A549 (cell line): ENCODE measurements at regions not wholly inside any gene's neighbourhood (a gene's known extent, or its start where the extent isn't known, plus 50 kb on each side); places are given as distances from the start of the nearest gene placed in this dataset.

Experiments used
- ATAC-seq, 2 experiments: fragments of 200-7000 bp in 1 of 2; fragments of >200 bp in 1 of 2; cut with Nextera tagmentation in 1 of 2; cut with Tn5 transposase in 1 of 2; 3 replicates each; pipeline versions ENCODE4 v1.8.0 to v1.9.1; 2018 to 2020; ENCODE audit warnings: mild to moderate bottlenecking in 1 of 2, moderate library complexity in 1 of 2
- CTCF ChIA-PET: fragments of 300-600 bp; sonication (Branson Sonifier 250); formaldehyde crosslinking; extraction: SDS; loops from one replicate; lab custom pipeline; 2021; ENCODE audit warnings: antibody characterized with exemption, inconsistent platforms; lab: Yijun Ruan, JAX
- POLR2A ChIA-PET: fragments of 350-600 bp; formaldehyde crosslinking; extraction: SDS; loops from one replicate; lab custom pipeline; 2021; ENCODE audit warnings: antibody characterized with exemption, inconsistent platforms; lab: Yijun Ruan, JAX
- DNase-seq, 2 experiments: peaks; one replicate each; pipeline versions ENCODE4 v3.0.0 to v3.0.0-alpha.2; 2011 to 2016; ENCODE audit warnings: low read depth in 1 of 2, low spot score in 1 of 2
- FAIRE-seq: peaks from 2 replicates; lab custom pipeline; 2011; peaks lifted over from hg19 to GRCh38; lab: Jason Lieb, UNC
- H3K27ac ChIP-seq, 2 experiments: fragments of >200 bp; sonication (Bioruptor Twin); formaldehyde crosslinking; 3 replicates each; pipeline ENCODE4 v1.5.1; 2016 to 2017
- H3K4me1 ChIP-seq: fragments of >200 bp; sonication (Bioruptor Twin); formaldehyde crosslinking; 3 replicates; pipeline ENCODE4 v1.6.1; 2016
- H3K4me2 ChIP-seq: fragments of >200 bp; sonication (Bioruptor Twin); formaldehyde crosslinking; 3 replicates; pipeline ENCODE4 v1.6.1; 2016
- H3K4me3 ChIP-seq: fragments of >200 bp; sonication (Bioruptor Twin); formaldehyde crosslinking; 3 replicates; pipeline ENCODE4 v1.5.1; 2016
- H3K9me3 ChIP-seq: fragments of >200 bp; sonication (Bioruptor Twin); formaldehyde crosslinking; 3 replicates; pipeline ENCODE4 v1.6.1; 2016
- CHD2 ChIP-seq: fragments of 150-350 bp; IDR thresholded peaks from 2 replicates; pipeline ENCODE4 v1.6.1; 2014; ENCODE audit warnings: low read length; ENCODE audit not compliant: partially characterized antibody
- E2F6 ChIP-seq: IDR thresholded peaks from 2 replicates; pipeline ENCODE4 v1.6.1; 2012; ENCODE audit warnings: low read depth, borderline replicate concordance
- EHF ChIP-seq: fragments of 250-450 bp; sonication (Bioruptor Pico); IDR thresholded peaks from 2 replicates; pipeline ENCODE4 v1.5.0; 2020; ENCODE audit warnings: mild to moderate bottlenecking
- EP300 ChIP-seq, 2 experiments: fragments of >200 bp; sonication (Bioruptor Twin); formaldehyde crosslinking; IDR thresholded peaks; 2 replicates in 1 of 2; 3 replicates in 1 of 2; pipeline ENCODE4 v1.6.1; 2016 to 2017
- ESRRA ChIP-seq: fragments of 150-350 bp; IDR thresholded peaks from 2 replicates; pipeline ENCODE4 v1.6.1; 2014; ENCODE audit warnings: mild to moderate bottlenecking, low read length, borderline replicate concordance
- FOXS1 ChIP-seq: fragments of 250-450 bp; sonication (Bioruptor Pico); IDR thresholded peaks from 2 replicates; pipeline ENCODE4 v1.5.0; 2020; ENCODE audit warnings: mild to moderate bottlenecking, moderate library complexity
- HEYL ChIP-seq: fragments of 250-450 bp; sonication (Bioruptor Pico); IDR thresholded peaks from 2 replicates; pipeline ENCODE4 v1.8.0; 2021; ENCODE audit warnings: mild to moderate bottlenecking, moderate library complexity
- HOXA7 ChIP-seq: fragments of 250-450 bp; sonication (Bioruptor Pico); IDR thresholded peaks from 2 replicates; pipeline ENCODE4 v1.5.0; 2020; ENCODE audit warnings: mild to moderate bottlenecking, moderate library complexity
- JUN ChIP-seq, 2 experiments: fragments of >200 bp; sonication (Bioruptor Twin); formaldehyde crosslinking; IDR thresholded peaks; 2 replicates in 1 of 2; 3 replicates in 1 of 2; pipeline ENCODE4 v1.6.1; 2016 to 2017
- KDM5A ChIP-seq: fragments of 200-600 bp; sonication (generic); IDR thresholded peaks from 2 replicates; pipeline ENCODE4 v1.6.1; 2016; ENCODE audit warnings: antibody characterized with exemption, mild to moderate bottlenecking
- MAZ ChIP-seq: fragments of 150-350 bp; IDR thresholded peaks from 2 replicates; pipeline ENCODE4 v1.6.1; 2014; ENCODE audit warnings: antibody characterized with exemption, low read depth, low read length, borderline replicate concordance
- MYC ChIP-seq: IDR thresholded peaks from 2 replicates; pipeline ENCODE4 v1.6.1; 2012; ENCODE audit warnings: mild to moderate bottlenecking, inconsistent platforms, low read length, improper control_type of control experiment, borderline replicate concordance
- NFE2L2 ChIP-seq: fragments of 150-350 bp; conservative IDR thresholded peaks from 2 replicates; pipeline ENCODE4 v1.6.1; 2014; ENCODE audit warnings: low read length
- NR3C1 ChIP-seq: fragments of >200 bp; sonication (Bioruptor Twin); formaldehyde crosslinking; IDR thresholded peaks from 3 replicates; pipeline ENCODE4 v1.6.1; 2017
- PBX3 ChIP-seq: IDR thresholded peaks from 2 replicates; pipeline ENCODE4 v1.6.1; 2012
- PHF8 ChIP-seq: fragments of 200-600 bp; sonication (generic); IDR thresholded peaks from 2 replicates; pipeline ENCODE4 v1.6.1; 2016; ENCODE audit warnings: low read depth, mild to moderate bottlenecking, antibody characterized with exemption, moderate library complexity, borderline replicate concordance
- POLR2AphosphoS2 ChIP-seq: conservative IDR thresholded peaks from 2 replicates; pipeline ENCODE4 v1.6.1; 2012; ENCODE audit warnings: low read length, improper control_type of control experiment, inconsistent platforms
- RARB ChIP-seq: fragments of 250-450 bp; sonication (Bioruptor Pico); IDR thresholded peaks from 2 replicates; pipeline ENCODE4 v1.8.0; 2021; ENCODE audit warnings: mild to moderate bottlenecking, moderate library complexity
- RFX5 ChIP-seq: fragments of 450-650 bp; IDR thresholded peaks from 2 replicates; pipeline ENCODE4 v1.7.1; 2014; ENCODE audit warnings: antibody characterized with exemption, mild to moderate bottlenecking, moderate library complexity
- SREBF2 ChIP-seq: fragments of 450-650 bp; IDR thresholded peaks from 2 replicates; pipeline ENCODE4 v1.6.1; 2014; ENCODE audit warnings: mild to moderate bottlenecking, moderate library complexity
- TP53 ChIP-seq: fragments of 250-450 bp; sonication (Bioruptor Pico); IDR thresholded peaks from 2 replicates; pipeline ENCODE4 v1.5.0; 2021; ENCODE audit warnings: mild to moderate bottlenecking, moderate library complexity
- ZSCAN20 ChIP-seq: fragments of 250-450 bp; sonication (Bioruptor Pico); IDR thresholded peaks from 2 replicates; pipeline ENCODE4 v1.8.0; 2022; ENCODE audit warnings: mild to moderate bottlenecking, moderate library complexity
- WGBS: methylation state at CpG from one replicate; pipeline ENCODE4 v1.1.6; 2017; ENCODE audit errors: missing lambda C conversion rate; 5-methylcytosine and 5-hydroxymethylcytosine counted together
- TF ChIP-seq, protein P1 (sequence below): fragments of >200 bp; sonication (Bioruptor Twin); formaldehyde crosslinking; IDR thresholded peaks from 3 replicates; pipeline ENCODE4 v1.5.1; 2016
- TF ChIP-seq, protein P2 (sequence below): fragments of 150-350 bp; IDR thresholded peaks from 2 replicates; pipeline ENCODE4 v1.6.1; 2014; ENCODE audit warnings: low read depth, mild to moderate bottlenecking, low read length
- TF ChIP-seq, protein P3 (sequence below): IDR thresholded peaks from 2 replicates; pipeline ENCODE4 v1.6.1; 2012

DNA sequence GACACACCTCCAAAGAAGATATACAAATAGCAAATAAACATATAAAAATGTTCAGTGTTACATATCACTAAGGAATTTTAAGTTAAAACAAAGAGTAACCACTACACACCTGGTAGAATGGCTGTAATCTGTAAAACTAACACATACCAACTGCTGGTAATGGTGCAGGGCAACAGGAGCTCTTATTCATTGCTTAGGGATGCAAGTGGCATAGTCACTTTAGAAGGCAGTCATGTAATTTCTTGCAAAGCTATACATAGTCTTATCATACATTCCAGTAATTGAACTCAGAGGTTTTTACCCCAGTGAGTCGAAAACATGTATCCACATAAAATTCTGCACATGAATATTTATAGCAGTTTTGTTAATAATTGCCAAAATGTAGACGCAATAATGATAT lies 906.8 kb upstream of the CITED2 start:
- H3K4me3 ChIP-seq = no peak overlapping the region
- H3K9me3 ChIP-seq = no peaks in the 10 kb centered on the region
- no peak for ATAC-seq
- ChIA-PET POLR2A (no interaction called here), CTCF (no interaction called here)
- no peak for FAIRE-seq
- TF ChIP-seq PBX3 (no peak), NR3C1 (no peak), POLR2AphosphoS2 (no peak), RARB (CRISPR knock-in tag) (no peak), ZSCAN20 (no peak), CHD2 (no peak), E2F6 (no peak), RFX5 (no peak), EHF (CRISPR knock-in tag) (no peak), TP53 (CRISPR knock-in tag) (no peak)
- TF ChIP-seq, protein P1, sequence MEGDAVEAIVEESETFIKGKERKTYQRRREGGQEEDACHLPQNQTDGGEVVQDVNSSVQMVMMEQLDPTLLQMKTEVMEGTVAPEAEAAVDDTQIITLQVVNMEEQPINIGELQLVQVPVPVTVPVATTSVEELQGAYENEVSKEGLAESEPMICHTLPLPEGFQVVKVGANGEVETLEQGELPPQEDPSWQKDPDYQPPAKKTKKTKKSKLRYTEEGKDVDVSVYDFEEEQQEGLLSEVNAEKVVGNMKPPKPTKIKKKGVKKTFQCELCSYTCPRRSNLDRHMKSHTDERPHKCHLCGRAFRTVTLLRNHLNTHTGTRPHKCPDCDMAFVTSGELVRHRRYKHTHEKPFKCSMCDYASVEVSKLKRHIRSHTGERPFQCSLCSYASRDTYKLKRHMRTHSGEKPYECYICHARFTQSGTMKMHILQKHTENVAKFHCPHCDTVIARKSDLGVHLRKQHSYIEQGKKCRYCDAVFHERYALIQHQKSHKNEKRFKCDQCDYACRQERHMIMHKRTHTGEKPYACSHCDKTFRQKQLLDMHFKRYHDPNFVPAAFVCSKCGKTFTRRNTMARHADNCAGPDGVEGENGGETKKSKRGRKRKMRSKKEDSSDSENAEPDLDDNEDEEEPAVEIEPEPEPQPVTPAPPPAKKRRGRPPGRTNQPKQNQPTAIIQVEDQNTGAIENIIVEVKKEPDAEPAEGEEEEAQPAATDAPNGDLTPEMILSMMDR = no peak
- DNase-seq = no peak
- 44% methylated on average over 2 of the region's 2 CpGs for WGBS
- H3K27ac ChIP-seq = no peak overlapping the region
- H3K4me2 ChIP-seq = no peak overlapping the region
- H3K4me1 ChIP-seq = no peaks in the 10 kb centered on the region

- no peak for ATAC-seq
Measured at GRCh38 chr6:140276719-140277118, 902.3 kb upstream of the CITED2 start.

DNA sequence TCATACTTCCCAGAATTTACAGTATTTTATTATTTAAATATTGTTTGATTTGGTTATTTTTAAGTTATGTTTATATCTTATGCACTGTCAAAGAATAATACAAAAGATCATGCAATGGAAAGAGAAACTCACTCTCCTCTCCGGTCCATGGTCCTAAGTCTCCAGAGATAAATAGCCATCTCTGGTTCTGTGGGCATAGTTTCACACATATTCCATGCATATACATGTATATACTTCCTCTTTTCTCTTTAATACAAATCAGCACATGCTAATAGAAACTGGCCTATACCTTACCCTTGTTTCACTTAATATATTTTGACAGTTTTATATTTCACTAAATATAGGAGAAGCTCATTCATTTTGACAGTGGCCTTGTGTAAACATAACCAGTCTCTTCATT lies 901.7 kb upstream of the CITED2 start:
- Histone ChIP-seq H3K4me2 (no peak overlapping the region), H3K4me3 (no peak overlapping the region), H3K4me1 (no peaks in the 10 kb centered on the region), H3K27ac (no peak overlapping the region), H3K9me3 (no peaks in the 10 kb centered on the region)
- DNase-seq = no peak
- POLR2A ChIA-PET = no interaction called here
- CTCF ChIA-PET = no interaction called here
- ATAC-seq = no peak
- no peak for FAIRE-seq
- TF ChIP-seq CHD2 (no peak), SREBF2 (no peak), HEYL (CRISPR knock-in tag) (no peak), TP53 (CRISPR knock-in tag) (no peak), NR3C1 (no peak), EP300 (IDR thresholded peaks at IDR 0.05) (no peak)
- TF ChIP-seq, all 56 proteins: peak for 0
- WGBS = 72% methylated on average over 1 of the region's 1 CpG

More at GRCh38 chr6:140276719-140277118, 902.3 kb upstream of the CITED2 start:
- no peaks in the 10 kb centered on the region for H3K4me1 ChIP-seq
- no peak overlapping the region for H3K27ac ChIP-seq
- TF ChIP-seq PHF8 = no peak
- TF ChIP-seq RFX5 = no peak
- no peak for TF ChIP-seq HEYL (CRISPR knock-in tag)
- no peak for TF ChIP-seq MAZ
- no peak for TF ChIP-seq MYC
- TF ChIP-seq TP53 (CRISPR knock-in tag) = no peak
- TF ChIP-seq, all 56 proteins: peak for 0
- Histone ChIP-seq H3K9me3 (no peaks in the 10 kb centered on the region), H3K4me2 (no peak overlapping the region), H3K4me3 (no peak overlapping the region)
- no peak for DNase-seq
- 22% methylated on average over 1 of the region's 1 CpG for WGBS
- no peak for FAIRE-seq
- ChIA-PET POLR2A (no interaction called here), CTCF (no interaction called here)

- Histone ChIP-seq H3K9me3 (no peaks in the 10 kb centered on the region), H3K4me3 (no peak overlapping the region), H3K4me1 (no peaks in the 10 kb centered on the region), H3K4me2 (no peak overlapping the region), H3K27ac (no peak overlapping the region)
- POLR2A ChIA-PET = no interaction called here
- CTCF ChIA-PET = no interaction called here
- FAIRE-seq (no peak), ATAC-seq (no peak), DNase-seq (no peak)
- TF ChIP-seq NFE2L2 = no peak
- TF ChIP-seq, protein P2, sequence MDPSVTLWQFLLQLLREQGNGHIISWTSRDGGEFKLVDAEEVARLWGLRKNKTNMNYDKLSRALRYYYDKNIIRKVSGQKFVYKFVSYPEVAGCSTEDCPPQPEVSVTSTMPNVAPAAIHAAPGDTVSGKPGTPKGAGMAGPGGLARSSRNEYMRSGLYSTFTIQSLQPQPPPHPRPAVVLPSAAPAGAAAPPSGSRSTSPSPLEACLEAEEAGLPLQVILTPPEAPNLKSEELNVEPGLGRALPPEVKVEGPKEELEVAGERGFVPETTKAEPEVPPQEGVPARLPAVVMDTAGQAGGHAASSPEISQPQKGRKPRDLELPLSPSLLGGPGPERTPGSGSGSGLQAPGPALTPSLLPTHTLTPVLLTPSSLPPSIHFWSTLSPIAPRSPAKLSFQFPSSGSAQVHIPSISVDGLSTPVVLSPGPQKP = no peak
- no peak for TF ChIP-seq ESRRA
- no peak for TF ChIP-seq KDM5A
- TF ChIP-seq RFX5 = no peak
- TF ChIP-seq, protein P1 = no peak
- TF ChIP-seq HOXA7 (CRISPR knock-in tag) = no peak
- TF ChIP-seq, protein P3, sequence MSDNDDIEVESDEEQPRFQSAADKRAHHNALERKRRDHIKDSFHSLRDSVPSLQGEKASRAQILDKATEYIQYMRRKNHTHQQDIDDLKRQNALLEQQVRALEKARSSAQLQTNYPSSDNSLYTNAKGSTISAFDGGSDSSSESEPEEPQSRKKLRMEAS = no peak
- TF ChIP-seq FOXS1 = no peak
- TF ChIP-seq CHD2 = no peak
- TF ChIP-seq JUN (IDR thresholded peaks at IDR 0.05) = no peak
Measured at GRCh38 chr6:140275725-140276124, 901.3 kb upstream of the CITED2 start.
